OCI-LY7 (cell line): ENCODE measurements at regions not wholly inside any gene's neighbourhood (a gene's known extent, or its start where the extent isn't known, plus 50 kb on each side); places are given as distances from the start of the nearest gene placed in this dataset.

Experiments
- BruUV-seq: library from RNA; stranded (reverse); fragments of 400-500 nt; replicated peaks from 2 replicates; lab custom pipeline; 2021; lab: Mats Ljungman, UMichigan
- CTCF ChIA-PET: fragments of 300-600 bp; sonication (Branson Sonifier 250); formaldehyde crosslinking; loops from one replicate; lab custom pipeline; 2022; ENCODE audit warnings: antibody characterized with exemption; ENCODE audit not compliant: unreplicated experiment; lab: Charles Lee
- POLR2A ChIA-PET: fragments of 300-600 bp; sonication (Branson Sonifier 250); formaldehyde crosslinking; loops from one replicate; lab custom pipeline; 2022; ENCODE audit warnings: antibody characterized with exemption; lab: Charles Lee
- DNase-seq: peaks from one replicate; pipeline ENCODE4 v3.0.0-alpha.2; 2015; ENCODE audit warnings: low spot score
- H2AFZ ChIP-seq: fragments of 200-600 bp; sonication (generic), shearing (Covaris generic); 2 replicates; pipeline ENCODE4 v1.6.1; 2014; ENCODE audit warnings: mild to moderate bottlenecking, antibody characterized with exemption, low read length, moderate library complexity
- H3K27ac ChIP-seq: fragments of 200-600 bp; sonication (generic); 2 replicates; pipeline ENCODE4 v1.5.1; 2014; ENCODE audit warnings: mixed run types, low read depth, mild to moderate bottlenecking, moderate library complexity, low read length, inconsistent platforms; ENCODE audit not compliant: poor library complexity, severe bottlenecking
- H3K36me3 ChIP-seq: fragments of 200-600 bp; sonication (generic); 2 replicates; pipeline ENCODE4 v1.6.1; 2014; ENCODE audit warnings: mild to moderate bottlenecking, antibody characterized with exemption, low read length, moderate library complexity, mixed read lengths; ENCODE audit not compliant: insufficient read depth
- H3K4me1 ChIP-seq: fragments of 200-600 bp; sonication (generic); 2 replicates; pipeline ENCODE4 v1.5.1; 2014; ENCODE audit warnings: mild to moderate bottlenecking, low read length; ENCODE audit not compliant: insufficient read depth, poor library complexity, severe bottlenecking
- H3K4me2 ChIP-seq: fragments of 200-600 bp; sonication (generic); 2 replicates; pipeline ENCODE4 v1.6.1; 2014; ENCODE audit warnings: mild to moderate bottlenecking, low read length
- H3K4me3 ChIP-seq: fragments of 200-600 bp; sonication (generic); 2 replicates; pipeline ENCODE4 v1.5.1; 2014; ENCODE audit warnings: mild to moderate bottlenecking, low read depth, low read length; ENCODE audit not compliant: poor library complexity, severe bottlenecking
- H3K79me2 ChIP-seq: fragments of 200-600 bp; sonication (generic); 2 replicates; pipeline ENCODE4 v1.6.1; 2016; ENCODE audit warnings: low read depth, mild to moderate bottlenecking, low read length, moderate library complexity, mixed read lengths; ENCODE audit not compliant: insufficient read depth
- H3K9me2 ChIP-seq: fragments of 200-600 bp; sonication (generic); 2 replicates; pipeline ENCODE4 v1.6.1; 2016; ENCODE audit warnings: mild to moderate bottlenecking, low read length, mixed read lengths; ENCODE audit not compliant: insufficient read depth
- H3K9me3 ChIP-seq: fragments of 200-600 bp; sonication (generic); 2 replicates; pipeline ENCODE4 v1.6.1; 2014; ENCODE audit warnings: mild to moderate bottlenecking, mixed run types, low read length, mixed read lengths
- H4K20me1 ChIP-seq: fragments of 200-600 bp; sonication (generic); 2 replicates; pipeline ENCODE4 v1.6.1; 2014; ENCODE audit warnings: mild to moderate bottlenecking, antibody characterized with exemption, low read length, moderate library complexity, mixed read lengths; ENCODE audit not compliant: insufficient read depth
- EZH2phosphoT487 ChIP-seq: fragments of 200-600 bp; sonication (generic); IDR thresholded peaks from 2 replicates; pipeline ENCODE4 v1.6.1; 2018; ENCODE audit warnings: low read depth, borderline replicate concordance, mild to moderate bottlenecking, mixed run types, antibody characterized with exemption, low read length, moderate library complexity, mixed read lengths
- intact Hi-C: fragments of 100-400 bp; cut with micrococcal nuclease; formaldehyde crosslinking; loops from one replicate; pipeline ENCODE4 v1.10.0; 2022; ENCODE audit not compliant: unreplicated experiment
- TF ChIP-seq, protein P1 (sequence below): fragments of 200-600 bp; sonication (generic); conservative IDR thresholded peaks from 2 replicates; pipeline ENCODE4 v1.5.1; 2014; ENCODE audit warnings: mild to moderate bottlenecking, antibody characterized with exemption, low read length, moderate library complexity, mixed read lengths

DNA sequence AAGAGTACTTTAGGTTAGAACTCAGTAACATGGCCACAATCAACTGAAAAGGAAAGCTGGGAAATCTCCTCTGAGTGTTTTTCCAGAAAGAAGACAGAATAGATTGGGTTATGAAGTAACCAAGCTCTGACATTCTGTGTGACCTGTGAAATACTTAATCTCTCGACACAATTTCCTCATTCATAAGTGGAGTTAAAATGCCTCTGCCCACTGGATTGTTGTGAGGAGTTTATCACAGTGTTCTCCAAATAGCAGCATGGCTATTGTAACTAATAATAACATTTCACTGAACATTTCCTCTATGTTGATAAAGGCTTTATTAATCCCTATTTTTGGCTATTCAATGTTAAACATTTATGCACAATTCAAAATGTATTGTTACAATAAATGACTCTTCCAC, 311.0 kb downstream of the GABRB2 start:
- no peaks in the 10 kb centered on the region for H3K4me1 ChIP-seq
- intact Hi-C loops, result no loop called here

DNA sequence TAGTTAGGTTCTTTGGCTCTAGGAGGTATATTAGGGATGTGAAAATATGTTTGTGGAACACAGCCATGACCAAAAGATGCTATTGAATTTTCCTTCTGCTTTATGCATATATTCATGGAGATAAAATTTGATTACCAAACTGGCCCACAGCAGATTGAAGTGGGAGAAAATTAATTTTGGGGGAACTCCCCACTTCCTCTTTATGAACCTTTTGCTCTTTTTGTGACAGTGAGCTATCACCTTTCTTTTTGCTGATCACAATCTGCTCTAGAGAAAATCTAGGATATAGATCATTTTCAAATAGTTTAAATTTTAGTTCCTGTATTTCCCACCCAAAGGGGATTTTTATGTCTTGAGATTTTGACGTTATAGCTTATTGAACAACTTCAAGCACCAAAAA, 313.0 kb downstream of the GABRB2 start:
- no peaks in the 10 kb centered on the region for H3K36me3 ChIP-seq
- no peaks in the 10 kb centered on the region for H3K4me1 ChIP-seq
- ChIA-PET CTCF (no interaction called here), POLR2A (no interaction called here)
- H3K4me2 ChIP-seq, result no peak overlapping the region
- no TSS peak for BruUV-seq
- no peak overlapping the region for H3K4me3 ChIP-seq
- H3K79me2 ChIP-seq, result no peaks in the 10 kb centered on the region
- no peak overlapping the region for H3K27ac ChIP-seq
- H3K9me2 ChIP-seq, result no peaks in the 10 kb centered on the region
- DNase-seq, result no peak
- H4K20me1 ChIP-seq, result no peaks in the 10 kb centered on the region
- no peak overlapping the region for H2AFZ ChIP-seq
- intact Hi-C loops, result no loop called here
- no peak for TF ChIP-seq EZH2phosphoT487
- TF ChIP-seq, protein P1, sequence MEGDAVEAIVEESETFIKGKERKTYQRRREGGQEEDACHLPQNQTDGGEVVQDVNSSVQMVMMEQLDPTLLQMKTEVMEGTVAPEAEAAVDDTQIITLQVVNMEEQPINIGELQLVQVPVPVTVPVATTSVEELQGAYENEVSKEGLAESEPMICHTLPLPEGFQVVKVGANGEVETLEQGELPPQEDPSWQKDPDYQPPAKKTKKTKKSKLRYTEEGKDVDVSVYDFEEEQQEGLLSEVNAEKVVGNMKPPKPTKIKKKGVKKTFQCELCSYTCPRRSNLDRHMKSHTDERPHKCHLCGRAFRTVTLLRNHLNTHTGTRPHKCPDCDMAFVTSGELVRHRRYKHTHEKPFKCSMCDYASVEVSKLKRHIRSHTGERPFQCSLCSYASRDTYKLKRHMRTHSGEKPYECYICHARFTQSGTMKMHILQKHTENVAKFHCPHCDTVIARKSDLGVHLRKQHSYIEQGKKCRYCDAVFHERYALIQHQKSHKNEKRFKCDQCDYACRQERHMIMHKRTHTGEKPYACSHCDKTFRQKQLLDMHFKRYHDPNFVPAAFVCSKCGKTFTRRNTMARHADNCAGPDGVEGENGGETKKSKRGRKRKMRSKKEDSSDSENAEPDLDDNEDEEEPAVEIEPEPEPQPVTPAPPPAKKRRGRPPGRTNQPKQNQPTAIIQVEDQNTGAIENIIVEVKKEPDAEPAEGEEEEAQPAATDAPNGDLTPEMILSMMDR, result no peak
- H3K9me3 ChIP-seq, result no peaks in the 10 kb centered on the region

More for the DNA sequence above, 311.0 kb downstream of the GABRB2 start:
- H2AFZ ChIP-seq, result no peak overlapping the region
- no peaks in the 10 kb centered on the region for H3K79me2 ChIP-seq
- no TSS peak for BruUV-seq
- no peaks in the 10 kb centered on the region for H3K9me2 ChIP-seq
- no peaks in the 10 kb centered on the region for H3K36me3 ChIP-seq
- H3K9me3 ChIP-seq, result no peaks in the 10 kb centered on the region
- DNase-seq, result no peak
- ChIA-PET CTCF (no interaction called here), POLR2A (no interaction called here)
- no peak overlapping the region for H3K27ac ChIP-seq
- no peaks in the 10 kb centered on the region for H4K20me1 ChIP-seq
- H3K4me3 ChIP-seq, result no peak overlapping the region
- H3K4me2 ChIP-seq, result no peak overlapping the region
- no peak for TF ChIP-seq EZH2phosphoT487
- TF ChIP-seq, protein P1, result no peak

DNA sequence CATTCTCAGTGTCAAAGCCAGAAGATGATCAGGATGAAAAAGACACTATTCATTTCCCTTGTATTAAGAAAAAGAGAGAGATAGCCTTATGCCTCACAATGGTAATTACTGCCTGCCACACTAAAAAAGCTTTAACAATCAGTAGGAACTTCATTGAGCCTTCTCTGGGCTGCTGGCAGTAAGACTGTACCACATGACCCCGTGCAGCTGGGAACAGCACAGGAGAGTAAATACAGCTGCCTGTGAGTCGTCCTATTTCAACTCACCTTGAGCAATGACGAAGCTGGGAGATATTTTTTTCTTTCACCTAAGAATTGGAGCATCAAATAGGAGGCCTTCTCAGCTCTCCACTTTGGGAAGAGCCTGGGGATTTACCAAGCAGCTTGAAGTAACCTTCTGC, 316.3 kb downstream of the GABRB2 start:
- DNase-seq, result no peak
- no peaks in the 10 kb centered on the region for H3K4me1 ChIP-seq
- no peak overlapping the region for H3K4me3 ChIP-seq
- no peak overlapping the region for H3K4me2 ChIP-seq
- BruUV-seq, result no TSS peak
- no peaks in the 10 kb centered on the region for H3K36me3 ChIP-seq
- intact Hi-C loops, result no loop called here
- H3K79me2 ChIP-seq, result no peaks in the 10 kb centered on the region
- TF ChIP-seq EZH2phosphoT487, result no peak
- TF ChIP-seq, protein P1, result no peak
- no peaks in the 10 kb centered on the region for H4K20me1 ChIP-seq
- no peaks in the 10 kb centered on the region for H3K9me3 ChIP-seq
- H2AFZ ChIP-seq, result no peak overlapping the region
- CTCF ChIA-PET, result no interaction called here
- POLR2A ChIA-PET, result no interaction called here
- H3K27ac ChIP-seq, result no peak overlapping the region
- no peaks in the 10 kb centered on the region for H3K9me2 ChIP-seq
